Naive thymus-derived CD4-positive, alpha-beta T cell (primary cell): ENCODE measurements at regions not wholly inside any gene's neighbourhood (a gene's known extent, or its start where the extent isn't known, plus 50 kb on each side); places are given as distances from the start of the nearest gene placed in this dataset.

Experiments used
- ATAC-seq: fragments of 150-1000 bp; cut with Tn5 transposase; 2 replicates; pipeline ENCODE4 v1.10.0; 2021; ENCODE audit warnings: mild to moderate bottlenecking, moderate library complexity
- CTCF ChIA-PET: fragments of 350-600 bp; sonication (Branson Sonifier 250); formaldehyde crosslinking; loops from one replicate; lab custom pipeline; 2021; ENCODE audit warnings: antibody characterized with exemption; lab: Charles Lee
- POLR2A ChIA-PET: fragments of 350-600 bp; sonication (Branson Sonifier 250); formaldehyde crosslinking; loops from one replicate; lab custom pipeline; 2021; ENCODE audit warnings: antibody characterized with exemption, inconsistent platforms; lab: Charles Lee
- DNase-seq, 9 donors: peaks; one replicate each; pipeline versions ENCODE4 v3.0.0 to v3.0.0-alpha.2; 2020 to 2022; ENCODE audit warnings: mixed read lengths in 1 of 9
- H3K27ac ChIP-seq: one replicate; pipeline ENCODE4 v1.7.0; 2013; ENCODE audit warnings: mild to moderate bottlenecking, low read depth, low read length, moderate library complexity
- H3K27me3 ChIP-seq, 2 donors: one replicate each; pipeline ENCODE4 v1.7.0; 2013; ENCODE audit warnings: low read length in 2 of 2, mild to moderate bottlenecking in 2 of 2, moderate library complexity in 2 of 2; ENCODE audit not compliant: control insufficient read depth in 2 of 2, insufficient read depth in 2 of 2
- H3K36me3 ChIP-seq, 3 experiments: 1 replicate in 2 of 3; 2 replicates in 1 of 3; pipeline ENCODE4 v1.7.0; 2013; ENCODE audit warnings: low read length in 3 of 3, mild to moderate bottlenecking in 3 of 3, moderate library complexity in 1 of 3; ENCODE audit not compliant: insufficient read depth in 3 of 3, control insufficient read depth in 2 of 3
- H3K4me1 ChIP-seq, 2 donors: one replicate each; pipeline ENCODE4 v1.7.0; 2013; ENCODE audit warnings: low read length in 2 of 2, mild to moderate bottlenecking in 2 of 2, moderate library complexity in 1 of 2; ENCODE audit not compliant: control insufficient read depth in 2 of 2, insufficient read depth in 2 of 2
- H3K4me3 ChIP-seq: 2 replicates; pipeline ENCODE4 v1.7.0; 2013; ENCODE audit warnings: mild to moderate bottlenecking, low read length
- H3K9me3 ChIP-seq, 3 experiments: 1 replicate in 2 of 3; 2 replicates in 1 of 3; pipeline ENCODE4 v1.7.0; 2013; ENCODE audit warnings: low read length in 3 of 3; ENCODE audit not compliant: control insufficient read depth in 2 of 3
- H3K27ac Mint-ChIP-seq, 9 donors: one replicate each; pipeline ENCODE4 v1.8.0; 2020 to 2022; ENCODE audit warnings: mixed read lengths in 9 of 9, mild to moderate bottlenecking in 8 of 9, moderate library complexity in 5 of 9, inconsistent platforms in 2 of 9
- H3K27me3 Mint-ChIP-seq, 5 donors: one replicate each; pipeline ENCODE4 v1.8.0; 2021 to 2022; ENCODE audit warnings: mixed read lengths in 5 of 5, mild to moderate bottlenecking in 1 of 5
- H3K36me3 Mint-ChIP-seq, 5 donors: one replicate each; pipeline ENCODE4 v1.8.0; 2020 to 2022; ENCODE audit warnings: mixed read lengths in 5 of 5, mild to moderate bottlenecking in 3 of 5, inconsistent platforms in 1 of 5
- H3K4me1 Mint-ChIP-seq, 7 donors: one replicate each; pipeline ENCODE4 v1.8.0; 2020 to 2022; ENCODE audit warnings: mixed read lengths in 7 of 7, mild to moderate bottlenecking in 3 of 7, inconsistent platforms in 1 of 7
- H3K4me3 Mint-ChIP-seq, 10 donors: one replicate each; pipeline ENCODE4 v1.8.0; 2020 to 2022; ENCODE audit warnings: mild to moderate bottlenecking in 10 of 10, mixed read lengths in 10 of 10, moderate library complexity in 6 of 10, inconsistent platforms in 2 of 10
- H3K9me3 Mint-ChIP-seq, 11 donors: one replicate each; pipeline ENCODE4 v1.8.0; 2020 to 2022; ENCODE audit warnings: mixed read lengths in 11 of 11, mild to moderate bottlenecking in 4 of 11, inconsistent platforms in 1 of 11, moderate library complexity in 1 of 11
- intact Hi-C, 2 donors: fragments of 100-400 bp; cut with micrococcal nuclease; formaldehyde crosslinking; loops; one replicate each; pipeline ENCODE4 v1.15.1; 2023

- H3K9me3 ChIP-seq = no peaks in the 10 kb centered on the region
- no peaks in the 10 kb centered on the region for H3K36me3 ChIP-seq
- intact Hi-C loops = no loop called here
- H3K27ac ChIP-seq = no peak overlapping the region
- peaks cover under 1 to 22% (median 12%) of the 10 kb centered on the region in 11 donors for H3K9me3 Mint-ChIP-seq
- H3K27me3 ChIP-seq = no peaks in the 10 kb centered on the region
- no peak for ATAC-seq
- no peak overlapping the region for H3K4me3 ChIP-seq
- no peak overlapping the region for H3K4me3 Mint-ChIP-seq
- CTCF ChIA-PET = no interaction called here
- H3K27ac Mint-ChIP-seq = no peak overlapping the region
- H3K4me1 Mint-ChIP-seq = no peaks in the 10 kb centered on the region
- peaks cover 0 to 4% (median 0%) of the 10 kb centered on the region in 5 donors for H3K27me3 Mint-ChIP-seq
- no peak for DNase-seq
- H3K36me3 Mint-ChIP-seq = no peaks in the 10 kb centered on the region
- no peaks in the 10 kb centered on the region for H3K4me1 ChIP-seq
- POLR2A ChIA-PET = no interaction called here
Observed at GRCh38 chr5:87877495-87877894, 391.1 kb downstream of the TMEM161B start.

- POLR2A ChIA-PET = no interaction called here
- Mint-ChIP-seq H3K4me1 (no peaks in the 10 kb centered on the region), H3K4me3 (no peak overlapping the region), H3K36me3 (no peaks in the 10 kb centered on the region), H3K9me3 (peaks cover 0 to 22% (median 10%) of the 10 kb centered on the region in 11 donors), H3K27me3 (peaks cover 0 to 5% (median 0%) of the 10 kb centered on the region in 5 donors), H3K27ac (no peak overlapping the region)
- no peak for ATAC-seq
- H3K27me3 ChIP-seq = no peaks in the 10 kb centered on the region
- intact Hi-C loops = no loop called here
- H3K4me1 ChIP-seq = no peaks in the 10 kb centered on the region
- no peak for DNase-seq
- CTCF ChIA-PET = no interaction called here
- no peak overlapping the region for H3K4me3 ChIP-seq
- no peaks in the 10 kb centered on the region for H3K36me3 ChIP-seq
- H3K9me3 ChIP-seq = no peaks in the 10 kb centered on the region
- H3K27ac ChIP-seq = no peak overlapping the region
Observed at GRCh38 chr5:87877023-87877422, 391.6 kb downstream of the TMEM161B start.

- Histone ChIP-seq H3K9me3 (no peaks in the 10 kb centered on the region), H3K4me1 (no peaks in the 10 kb centered on the region), H3K27me3 (no peaks in the 10 kb centered on the region), H3K4me3 (no peak overlapping the region), H3K27ac (no peak overlapping the region), H3K36me3 (no peaks in the 10 kb centered on the region)
- H3K36me3 Mint-ChIP-seq = no peaks in the 10 kb centered on the region
- H3K27me3 Mint-ChIP-seq = peaks cover 0 to 5% (median 0%) of the 10 kb centered on the region in 5 donors
- no peak overlapping the region for H3K27ac Mint-ChIP-seq
- peaks cover 0 to 20% (median 8%) of the 10 kb centered on the region in 11 donors for H3K9me3 Mint-ChIP-seq
- intact Hi-C loops = no loop called here
- POLR2A ChIA-PET = no interaction called here
- ATAC-seq = no peak
- no peak overlapping the region for H3K4me3 Mint-ChIP-seq
- CTCF ChIA-PET = no interaction called here
- H3K4me1 Mint-ChIP-seq = no peaks in the 10 kb centered on the region
- no peak for DNase-seq
Observed at GRCh38 chr5:87876616-87877015, 392.0 kb downstream of the TMEM161B start.

GRCh38 chr5:87872986-87873385 is 395.7 kb downstream of the TMEM161B start:
- ATAC-seq (no peak), DNase-seq (no peak)
- CTCF ChIA-PET = no interaction called here
- Mint-ChIP-seq H3K36me3 (no peaks in the 10 kb centered on the region), H3K9me3 (peaks cover 0 to 5% (median 0%) of the 10 kb centered on the region in 11 donors), H3K27ac (no peak overlapping the region), H3K27me3 (peaks cover 0 to 5% (median 0%) of the 10 kb centered on the region in 5 donors), H3K4me3 (no peak overlapping the region), H3K4me1 (no peaks in the 10 kb centered on the region)
- Histone ChIP-seq H3K4me3 (no peak overlapping the region), H3K36me3 (no peaks in the 10 kb centered on the region), H3K4me1 (no peaks in the 10 kb centered on the region), H3K27ac (no peak overlapping the region), H3K27me3 (no peaks in the 10 kb centered on the region), H3K9me3 (no peaks in the 10 kb centered on the region)
- intact Hi-C loops = no loop called here
- POLR2A ChIA-PET = no interaction called here

- ChIA-PET CTCF (no interaction called here), POLR2A (no interaction called here)
- no peak overlapping the region for H3K27ac ChIP-seq
- Mint-ChIP-seq H3K27ac (no peak overlapping the region), H3K4me3 (no peak overlapping the region), H3K27me3 (peaks cover 0 to 5% (median 0%) of the 10 kb centered on the region in 5 donors), H3K9me3 (peaks cover 0 to 10% (median 0%) of the 10 kb centered on the region in 11 donors), H3K36me3 (no peaks in the 10 kb centered on the region), H3K4me1 (no peaks in the 10 kb centered on the region)
- ATAC-seq (no peak), DNase-seq (no peak)
- H3K9me3 ChIP-seq = no peaks in the 10 kb centered on the region
- H3K4me1 ChIP-seq = no peaks in the 10 kb centered on the region
- intact Hi-C loops = no loop called here
- H3K36me3 ChIP-seq = no peaks in the 10 kb centered on the region
- no peaks in the 10 kb centered on the region for H3K27me3 ChIP-seq
- no peak overlapping the region for H3K4me3 ChIP-seq
Observed at GRCh38 chr5:87868792-87869191, 399.9 kb downstream of the TMEM161B start.

- H3K27me3 Mint-ChIP-seq = peaks cover 0 to 4% (median 0%) of the 10 kb centered on the region in 5 donors
- Histone ChIP-seq H3K27me3 (no peaks in the 10 kb centered on the region), H3K4me1 (no peaks in the 10 kb centered on the region), H3K9me3 (no peaks in the 10 kb centered on the region), H3K36me3 (no peaks in the 10 kb centered on the region), H3K27ac (no peak overlapping the region), H3K4me3 (no peak overlapping the region)
- H3K4me1 Mint-ChIP-seq = no peaks in the 10 kb centered on the region
- ATAC-seq (no peak), DNase-seq (no peak)
- intact Hi-C loops = no loop called here
- H3K27ac Mint-ChIP-seq = no peak overlapping the region
- ChIA-PET POLR2A (no interaction called here), CTCF (no interaction called here)
- H3K9me3 Mint-ChIP-seq = peaks cover 0 to 19% (median 4%) of the 10 kb centered on the region in 11 donors
- H3K36me3 Mint-ChIP-seq = peaks cover 0 to 3% (median 0%) of the 10 kb centered on the region in 5 donors
- no peak overlapping the region for H3K4me3 Mint-ChIP-seq
Observed at GRCh38 chr5:87867281-87867680, 401.4 kb downstream of the TMEM161B start.

GRCh38 chr5:87853541-87853940 is 415.1 kb downstream of the TMEM161B start:
- Histone ChIP-seq H3K36me3 (no peaks in the 10 kb centered on the region), H3K27me3 (no peaks in the 10 kb centered on the region), H3K4me3 (no peak overlapping the region), H3K4me1 (no peaks in the 10 kb centered on the region), H3K27ac (no peak overlapping the region), H3K9me3 (no peaks in the 10 kb centered on the region)
- ATAC-seq (no peak), DNase-seq (no peak)
- Mint-ChIP-seq H3K4me1 (no peaks in the 10 kb centered on the region), H3K4me3 (no peak overlapping the region), H3K27me3 (peaks cover 0 to 3% (median 0%) of the 10 kb centered on the region in 5 donors), H3K36me3 (no peaks in the 10 kb centered on the region), H3K9me3 (peaks cover 0 to 17% (median 2%) of the 10 kb centered on the region in 11 donors), H3K27ac (no peak overlapping the region)
- POLR2A ChIA-PET = no interaction called here
- intact Hi-C loops = no loop called here
- CTCF ChIA-PET = no interaction called here
